GM18520 (cell line): ENCODE measurements at regions not wholly inside any gene's neighbourhood (a gene's known extent, or its start where the extent isn't known, plus 50 kb on each side); places are given as distances from the start of the nearest gene placed in this dataset.
"Not testable (repeated sequence)": the region's sequence is repeated elsewhere in the genome, so short reads cannot be mapped to it uniquely, and the experiment has no call there.

ENCODE experiments used
- ATAC-seq: cut with Tn5 transposase; IDR thresholded peaks from one replicate; pipeline ENCODE4 v1.9.1; 2021; ENCODE audit not compliant: unreplicated experiment

DNA sequence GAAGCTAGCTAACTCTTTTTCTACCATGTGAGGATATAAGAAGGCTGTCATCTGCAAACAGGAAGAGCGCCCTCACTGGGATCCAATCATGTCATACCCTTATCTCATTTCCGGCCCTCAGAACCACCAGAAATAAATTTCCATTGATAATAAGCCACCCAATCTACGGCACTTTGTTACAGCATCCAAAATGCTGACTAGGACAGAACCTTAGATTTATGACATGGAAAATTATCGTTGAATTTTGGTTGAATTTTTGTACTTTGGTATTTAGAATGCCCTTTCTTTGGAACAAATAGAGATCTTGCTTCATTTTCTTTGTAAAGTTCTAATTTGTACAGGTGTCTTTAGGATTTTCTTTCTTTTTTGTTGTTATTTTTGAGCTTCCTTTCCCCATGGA is 53.3 kb upstream of the CYLC2 start:
- no peak for ATAC-seq

DNA sequence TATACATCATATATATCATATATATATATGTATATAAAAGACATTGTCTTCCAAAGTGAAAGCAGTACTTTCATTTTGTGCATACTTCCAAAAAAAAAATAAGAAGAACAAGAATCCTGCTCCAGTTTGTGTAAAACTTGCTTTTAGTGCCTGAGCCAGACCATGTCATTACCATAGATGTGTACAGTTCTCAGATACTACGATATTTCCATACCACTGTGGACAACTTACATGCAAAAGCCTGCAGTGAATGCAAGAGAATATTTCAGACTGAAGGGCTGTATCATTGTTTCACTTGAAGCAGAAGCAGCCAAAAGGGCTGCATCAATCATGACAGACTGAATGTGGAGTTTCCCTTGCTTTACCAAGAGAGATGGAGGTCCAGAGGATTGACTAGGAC is 72.6 kb upstream of the CYLC2 start:
- ATAC-seq: no peak

DNA sequence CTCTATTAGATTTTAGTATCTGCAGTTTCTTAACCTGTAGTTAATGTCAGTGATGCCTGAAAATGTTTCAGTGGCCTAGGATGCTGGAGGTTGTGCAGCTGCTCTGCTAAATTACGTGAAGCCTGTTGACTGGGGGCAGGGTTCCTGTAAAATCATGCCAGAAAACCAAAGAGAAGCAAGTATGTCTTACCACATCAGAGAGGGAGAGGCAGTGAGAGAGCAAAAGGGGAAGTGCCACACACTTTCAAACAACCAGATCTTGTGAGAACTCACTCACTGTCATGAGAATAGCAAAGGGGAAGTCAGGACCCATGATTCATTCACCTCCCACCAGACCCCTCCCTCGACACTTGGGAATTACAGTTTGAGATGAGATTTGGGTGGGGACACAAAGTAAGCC is 83.9 kb upstream of the CYLC2 start:
- no peak for ATAC-seq

- ATAC-seq: not testable (repeated sequence)
Measured at GRCh38 chr9:102905795-102906194, 89.3 kb upstream of the CYLC2 start.

GRCh38 chr9:102892025-102892424 is 103.1 kb upstream of the CYLC2 start:
- no peak for ATAC-seq

DNA sequence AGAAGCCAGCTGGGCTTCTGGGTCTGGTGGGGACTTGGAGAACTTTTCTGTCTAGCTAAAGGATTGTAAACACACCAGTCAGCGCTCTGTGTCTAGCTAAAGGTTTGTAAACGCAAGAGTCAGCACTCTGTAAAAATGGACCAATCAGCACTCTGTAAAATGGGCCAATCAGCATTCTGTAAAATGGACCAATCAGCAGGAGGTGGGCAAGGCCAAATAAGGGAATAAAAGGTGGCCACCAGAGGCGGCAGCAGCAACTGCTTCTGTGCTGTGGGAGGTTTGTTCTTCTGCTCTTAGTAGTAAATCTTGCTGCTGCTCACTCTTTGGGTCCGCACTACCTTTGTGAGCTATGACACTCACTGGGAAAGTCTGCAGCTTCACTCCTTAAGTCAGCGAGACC is 106.4 kb upstream of the CYLC2 start:
- ATAC-seq: not testable (repeated sequence)

DNA sequence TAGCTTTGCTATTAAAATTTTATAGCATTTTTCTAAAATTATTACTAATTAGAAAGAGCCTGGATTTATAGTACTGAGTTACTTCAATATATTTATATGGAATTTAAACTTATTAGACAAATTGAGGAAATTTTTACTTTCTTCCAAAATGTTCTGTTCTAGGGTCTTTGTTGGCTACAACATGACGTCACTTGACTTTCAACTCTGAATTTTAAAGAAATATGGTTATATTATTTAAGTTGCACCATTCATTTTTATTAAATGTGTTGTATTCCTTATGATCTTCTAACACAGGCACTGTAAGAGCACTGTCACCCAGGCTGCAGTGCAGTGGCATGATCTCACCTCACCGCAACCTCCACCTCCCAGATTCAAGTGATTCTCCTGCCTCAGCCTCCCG is 119.4 kb upstream of the CYLC2 start:
- no peak for ATAC-seq

- ATAC-seq: no peak
Measured at GRCh38 chr9:102867488-102867887, 127.6 kb upstream of the CYLC2 start.

- ATAC-seq: no peak
Measured at GRCh38 chr9:102862478-102862877, 132.7 kb upstream of the CYLC2 start.

DNA sequence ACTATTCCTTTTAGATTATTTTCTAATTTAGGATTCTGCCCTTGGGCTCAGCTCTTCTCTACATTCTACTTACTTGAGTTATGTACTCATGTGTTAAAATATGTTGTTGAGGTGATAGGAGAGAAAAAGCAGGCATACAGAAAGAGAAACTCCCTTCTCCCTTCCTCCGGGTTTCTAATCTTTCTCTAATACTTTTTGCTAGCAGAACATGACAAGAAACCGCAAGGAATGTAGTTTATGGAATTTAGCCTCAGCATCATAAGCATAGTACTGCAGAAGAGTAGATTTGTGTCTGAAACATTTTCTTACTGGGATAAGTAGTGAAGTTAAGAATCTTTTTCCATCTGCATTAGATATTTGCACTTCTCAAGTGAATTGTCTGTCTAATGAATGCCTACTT is 139.5 kb upstream of the CYLC2 start:
- ATAC-seq: no peak

GRCh38 chr9:102845827-102846371 is 149.2 kb upstream of the CYLC2 start:
- no peak for ATAC-seq

DNA sequence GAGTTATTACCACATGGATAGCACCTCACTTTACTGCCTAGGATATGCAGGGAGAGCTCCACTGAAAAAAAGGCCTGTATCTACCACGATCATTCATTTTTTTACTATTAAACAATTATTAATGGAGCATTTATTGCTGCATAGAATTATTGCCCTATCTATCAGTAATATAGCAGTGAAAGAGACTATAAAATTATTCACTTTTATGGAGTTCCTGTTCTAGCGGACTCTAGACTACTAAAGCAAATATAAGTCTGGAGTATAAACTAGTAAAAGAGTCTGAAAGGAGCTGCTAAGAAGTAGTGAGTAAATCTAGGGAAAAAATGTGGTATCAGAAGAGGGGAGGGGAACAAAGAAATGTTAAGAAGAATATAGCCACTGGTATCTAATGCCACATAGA is 150.4 kb upstream of the CYLC2 start:
- ATAC-seq: no peak

- no peak for ATAC-seq
Measured at GRCh38 chr9:102842423-102842822, 152.7 kb upstream of the CYLC2 start.

- no peak for ATAC-seq
Measured at GRCh38 chr9:102841376-102841775, 153.8 kb upstream of the CYLC2 start.

DNA sequence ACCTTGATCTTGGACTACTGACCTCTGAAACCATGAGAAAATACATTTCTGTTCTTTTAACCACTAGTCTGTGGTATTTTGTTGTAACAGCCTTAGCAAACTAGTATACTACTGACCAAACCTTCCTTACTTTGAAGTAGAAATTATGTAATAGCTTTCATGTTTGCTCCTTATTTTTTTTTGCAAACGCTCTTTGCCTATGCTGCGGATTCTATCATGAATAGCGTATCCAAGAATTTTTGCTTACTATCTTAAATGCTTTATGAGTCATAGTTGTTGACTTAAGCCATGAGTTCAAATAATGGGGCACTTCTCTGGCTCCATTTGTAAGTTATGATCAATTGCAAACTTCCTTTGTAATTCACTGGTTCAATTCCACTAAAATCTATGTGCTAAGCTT is 154.8 kb upstream of the CYLC2 start:
- no peak for ATAC-seq

GRCh38 chr9:102832814-102833213 is 162.3 kb upstream of the CYLC2 start:
- ATAC-seq: no peak

- ATAC-seq: no peak
Measured at GRCh38 chr9:102796244-102796643, 198.9 kb upstream of the CYLC2 start.

- ATAC-seq: no peak
Measured at GRCh38 chr9:102795532-102795931, 199.6 kb upstream of the CYLC2 start.

GRCh38 chr9:102779356-102779755 is 215.8 kb upstream of the CYLC2 start:
- no peak for ATAC-seq

GRCh38 chr9:102778746-102779145 is 216.4 kb upstream of the CYLC2 start:
- ATAC-seq: no peak

GRCh38 chr9:102770704-102771103 is 224.4 kb upstream of the CYLC2 start:
- no peak for ATAC-seq

DNA sequence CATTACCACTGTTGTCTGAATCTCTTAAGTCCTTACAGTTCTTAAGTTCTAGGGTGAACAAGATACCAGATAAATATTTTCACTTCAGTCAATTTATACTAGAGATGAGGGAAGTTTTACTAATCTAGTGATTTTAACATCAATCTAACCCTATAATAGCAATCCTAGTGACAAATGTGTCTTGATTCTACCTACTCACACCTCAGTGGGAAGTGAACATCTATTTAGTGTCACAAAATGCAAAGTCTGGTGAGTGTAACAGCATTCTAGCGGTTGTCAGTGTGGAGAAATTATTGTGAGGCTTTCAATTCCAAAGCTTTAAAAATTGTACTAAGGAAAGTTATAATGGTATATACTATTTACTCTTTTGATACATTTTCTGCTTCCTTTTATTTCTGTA is 225.8 kb upstream of the CYLC2 start:
- ATAC-seq: no peak

GRCh38 chr9:102768002-102768401 is 227.1 kb upstream of the CYLC2 start:
- ATAC-seq: no peak

GRCh38 chr9:102767076-102767475 is 228.1 kb upstream of the CYLC2 start:
- no peak for ATAC-seq
